Naive thymus-derived CD8-positive, alpha-beta T cell (primary cell): ENCODE measurements at regions not wholly inside any gene's neighbourhood (a gene's known extent, or its start where the extent isn't known, plus 50 kb on each side); places are given as distances from the start of the nearest gene placed in this dataset.

ENCODE experiments used
- ATAC-seq, 2 donors: fragments of 150-1000 bp; cut with Tn5 transposase in 1 of 2; sonication (Bioruptor Pico), chemical (Tn5 transposase) in 1 of 2; 1 replicate in 1 of 2; 2 replicates in 1 of 2; pipeline ENCODE4 v1.10.0; 2021; ENCODE audit warnings: mild to moderate bottlenecking in 2 of 2, moderate library complexity in 2 of 2
- POLR2A ChIA-PET: fragments of 350-600 bp; sonication (Branson Sonifier 250); formaldehyde crosslinking; loops from one replicate; lab custom pipeline; 2021; ENCODE audit warnings: antibody characterized with exemption; lab: Charles Lee
- DNase-seq, 10 donors: peaks; one replicate each; pipeline versions ENCODE4 v3.0.0 to v3.0.0-alpha.2; 2020 to 2022
- H3K27ac Mint-ChIP-seq, 10 donors: one replicate each; pipeline ENCODE4 v1.8.0; 2020 to 2022; ENCODE audit warnings: mild to moderate bottlenecking in 10 of 10, mixed read lengths in 10 of 10, moderate library complexity in 4 of 10, inconsistent platforms in 1 of 10
- H3K27me3 Mint-ChIP-seq, 5 donors: one replicate each; pipeline ENCODE4 v1.8.0; 2021 to 2022; ENCODE audit warnings: mixed read lengths in 5 of 5
- H3K36me3 Mint-ChIP-seq, 3 donors: one replicate each; pipeline ENCODE4 v1.8.0; 2020 to 2022; ENCODE audit warnings: mixed read lengths in 3 of 3, mild to moderate bottlenecking in 2 of 3, inconsistent platforms in 1 of 3
- H3K4me1 Mint-ChIP-seq, 4 donors: one replicate each; pipeline ENCODE4 v1.8.0; 2021 to 2022; ENCODE audit warnings: mixed read lengths in 4 of 4
- H3K4me3 Mint-ChIP-seq, 10 donors: one replicate each; pipeline ENCODE4 v1.8.0; 2020 to 2022; ENCODE audit warnings: mild to moderate bottlenecking in 10 of 10, mixed read lengths in 10 of 10, moderate library complexity in 6 of 10, inconsistent platforms in 1 of 10
- H3K9me3 Mint-ChIP-seq, 9 donors: one replicate each; pipeline ENCODE4 v1.8.0; 2020 to 2022; ENCODE audit warnings: mixed read lengths in 9 of 9, mild to moderate bottlenecking in 3 of 9, inconsistent platforms in 1 of 9, moderate library complexity in 1 of 9

DNA sequence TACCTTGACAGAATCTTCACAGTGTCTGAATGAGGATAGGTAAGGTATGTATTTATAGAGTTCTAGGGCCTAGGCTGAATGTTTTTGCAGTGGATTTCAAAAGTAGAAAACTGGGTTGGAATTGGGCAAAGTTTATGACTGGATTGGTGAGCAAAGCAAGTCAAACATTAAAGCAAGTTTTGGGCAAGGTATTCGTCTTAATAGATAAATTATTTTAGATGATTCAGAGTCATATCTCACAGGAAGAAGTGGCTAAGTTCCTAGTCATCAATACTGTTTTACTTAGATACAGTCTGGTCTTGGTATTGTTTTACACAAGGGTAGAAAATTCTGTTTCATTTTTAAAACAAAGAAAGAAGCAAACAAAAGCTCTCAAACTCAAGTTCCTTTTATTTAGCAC, 284.1 kb upstream of the EPHA7 start:
- Mint-ChIP-seq H3K27ac (no peak overlapping the region), H3K4me3 (no peak overlapping the region), H3K4me1 (no peaks in the 10 kb centered on the region), H3K27me3 (no peaks in the 10 kb centered on the region), H3K9me3 (peaks cover 2 to 34% (median 14%) of the 10 kb centered on the region in 9 donors), H3K36me3 (peaks cover 0 to 3% (median 0%) of the 10 kb centered on the region in 3 donors)
- POLR2A ChIA-PET: no interaction called here
- DNase-seq (no peak), ATAC-seq (no peak)

- Mint-ChIP-seq H3K4me1 (no peaks in the 10 kb centered on the region), H3K36me3 (no peaks in the 10 kb centered on the region), H3K4me3 (no peak overlapping the region), H3K27me3 (no peaks in the 10 kb centered on the region), H3K9me3 (peaks cover 0 to 27% (median 8%) of the 10 kb centered on the region in 9 donors), H3K27ac (no peak overlapping the region)
- POLR2A ChIA-PET: no interaction called here
- DNase-seq (no peak), ATAC-seq (no peak)
These were observed 282.2 kb upstream of the EPHA7 start for GRCh38 chr6:93701526-93701925.

GRCh38 chr6:93685494-93685893, 266.1 kb upstream of the EPHA7 start:
- Mint-ChIP-seq H3K36me3 (no peaks in the 10 kb centered on the region), H3K27ac (no peak overlapping the region), H3K27me3 (no peaks in the 10 kb centered on the region), H3K4me1 (no peaks in the 10 kb centered on the region), H3K9me3 (peaks cover 4 to 18% (median 10%) of the 10 kb centered on the region in 9 donors), H3K4me3 (no peak overlapping the region)
- POLR2A ChIA-PET: no interaction called here
- DNase-seq: no peak
- no peak for ATAC-seq

DNA sequence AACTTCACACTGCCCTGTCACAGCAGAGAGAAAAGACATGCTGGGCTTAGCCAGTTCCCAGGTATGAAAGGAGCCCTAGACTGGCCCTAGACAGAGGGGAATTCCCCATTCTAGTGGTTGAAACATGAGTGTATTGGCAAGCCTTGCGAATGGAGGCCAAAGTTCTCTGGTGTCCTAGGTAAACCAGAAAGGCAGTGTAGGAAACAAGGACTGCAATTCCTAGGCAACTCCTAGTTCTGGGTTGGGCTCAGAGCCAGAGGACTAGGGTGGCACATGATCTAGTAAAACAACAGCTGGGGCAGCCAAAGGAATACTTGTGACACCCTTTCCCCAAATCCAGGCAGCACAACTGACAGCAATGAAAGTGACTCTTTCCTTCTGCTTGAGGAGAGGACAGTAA, 265.0 kb upstream of the EPHA7 start:
- H3K4me3 Mint-ChIP-seq: no peak overlapping the region
- ATAC-seq (no peak), DNase-seq (no peak)
- no peak overlapping the region for H3K27ac Mint-ChIP-seq
- no peaks in the 10 kb centered on the region for H3K36me3 Mint-ChIP-seq
- no peaks in the 10 kb centered on the region for H3K4me1 Mint-ChIP-seq
- peaks cover 4 to 18% (median 10%) of the 10 kb centered on the region in 9 donors for H3K9me3 Mint-ChIP-seq
- POLR2A ChIA-PET: no interaction called here
- no peaks in the 10 kb centered on the region for H3K27me3 Mint-ChIP-seq

DNA sequence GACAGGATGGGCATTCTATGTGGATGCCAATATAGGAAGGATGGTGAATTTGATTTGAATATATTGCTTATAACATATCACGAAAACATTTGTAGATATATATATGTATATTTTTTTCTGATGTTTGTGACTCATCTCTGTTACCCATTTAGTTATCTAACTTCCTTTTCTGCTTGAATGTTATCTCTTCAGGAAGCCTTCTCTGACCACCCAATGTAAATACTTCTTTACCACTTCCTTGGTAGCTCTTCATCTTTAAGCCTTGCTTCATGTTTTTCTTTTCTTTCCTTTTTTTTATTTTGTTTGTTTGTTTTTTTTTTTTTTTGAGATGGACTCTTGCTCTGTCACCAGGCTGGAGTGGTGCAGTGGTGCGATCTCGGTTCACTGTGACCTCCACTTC, 260.5 kb upstream of the EPHA7 start:
- Mint-ChIP-seq H3K9me3 (peaks cover 4 to 15% (median 6%) of the 10 kb centered on the region in 9 donors), H3K4me1 (no peaks in the 10 kb centered on the region), H3K4me3 (no peak overlapping the region), H3K36me3 (no peaks in the 10 kb centered on the region), H3K27ac (no peak overlapping the region), H3K27me3 (no peaks in the 10 kb centered on the region)
- no peak for DNase-seq
- POLR2A ChIA-PET: no interaction called here
- no peak for ATAC-seq

DNA sequence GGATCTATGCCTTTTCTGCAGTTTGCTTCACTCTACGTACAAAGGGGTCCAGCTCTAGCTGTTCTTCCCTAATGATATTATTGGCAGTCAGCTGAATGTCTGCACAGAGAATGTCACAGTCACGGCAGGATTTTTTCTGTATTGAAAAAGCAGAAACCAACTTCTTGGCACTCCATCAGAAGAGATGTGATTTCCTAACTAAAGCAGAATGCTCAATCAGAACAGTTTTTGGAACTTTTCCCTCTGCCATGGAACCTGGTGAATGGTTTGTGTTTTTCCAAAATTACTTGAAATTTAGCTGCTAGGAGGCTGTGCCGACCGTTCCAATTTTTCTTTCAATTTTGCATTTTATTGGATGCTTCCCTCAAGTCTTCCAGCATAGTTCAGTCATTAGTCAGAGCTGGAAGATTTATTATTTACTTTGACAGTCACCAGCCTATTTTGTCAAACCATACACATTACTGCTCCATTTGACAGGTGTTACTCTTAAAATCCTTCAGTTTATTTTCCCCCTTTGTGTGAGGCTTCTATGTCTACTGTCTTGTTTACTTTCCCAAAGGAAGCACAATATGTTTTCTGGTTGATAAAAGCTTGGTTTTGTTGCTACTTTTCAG, 259.6 kb upstream of the EPHA7 start:
- Mint-ChIP-seq H3K4me3 (no peak overlapping the region), H3K27ac (no peak overlapping the region), H3K36me3 (no peaks in the 10 kb centered on the region), H3K27me3 (no peaks in the 10 kb centered on the region), H3K9me3 (peaks cover 0 to 13% (median 5%) of the 10 kb centered on the region in 9 donors), H3K4me1 (no peaks in the 10 kb centered on the region)
- POLR2A ChIA-PET: no interaction called here
- DNase-seq: no peak
- no peak for ATAC-seq

- H3K27ac Mint-ChIP-seq: no peak overlapping the region
- H3K4me3 Mint-ChIP-seq: no peak overlapping the region
- no peaks in the 10 kb centered on the region for H3K36me3 Mint-ChIP-seq
- no peaks in the 10 kb centered on the region for H3K4me1 Mint-ChIP-seq
- POLR2A ChIA-PET: no interaction called here
- DNase-seq: no peak
- H3K9me3 Mint-ChIP-seq: peaks cover 0 to 9% (median 2%) of the 10 kb centered on the region in 9 donors
- H3K27me3 Mint-ChIP-seq: no peaks in the 10 kb centered on the region
- no peak for ATAC-seq
These were observed 258.1 kb upstream of the EPHA7 start for GRCh38 chr6:93677264-93677965.

GRCh38 chr6:93676581-93676980, 257.2 kb upstream of the EPHA7 start:
- Mint-ChIP-seq H3K36me3 (no peaks in the 10 kb centered on the region), H3K4me1 (no peaks in the 10 kb centered on the region), H3K27me3 (no peaks in the 10 kb centered on the region), H3K27ac (no peak overlapping the region), H3K9me3 (peaks cover 0 to 4% (median under 1%) of the 10 kb centered on the region in 9 donors), H3K4me3 (no peak overlapping the region)
- POLR2A ChIA-PET: no interaction called here
- no peak for ATAC-seq
- no peak for DNase-seq

DNA sequence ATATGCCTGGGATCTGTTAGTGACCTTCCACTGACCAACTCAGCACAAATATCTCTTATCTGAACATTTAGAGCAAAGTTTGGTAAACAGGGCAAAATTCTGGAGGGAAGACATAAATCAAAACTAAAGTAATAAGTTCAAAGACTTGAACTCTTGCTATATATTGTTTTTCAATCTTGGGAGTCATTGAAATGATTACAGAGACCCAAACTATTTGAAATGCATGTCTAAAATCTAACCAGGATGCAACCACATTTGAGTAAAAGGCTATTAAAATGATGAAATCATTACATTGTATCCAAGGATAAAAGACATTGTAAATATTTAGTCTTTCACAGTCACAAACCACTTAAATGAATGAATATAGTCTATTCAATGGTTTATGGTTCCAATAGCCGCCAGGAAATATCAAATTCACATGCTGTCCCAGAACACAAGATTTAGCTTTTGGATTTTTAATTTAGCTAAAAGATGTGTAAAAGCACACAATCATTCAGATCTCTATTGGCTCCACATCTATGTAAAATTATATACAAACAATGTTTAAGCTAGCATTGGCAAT, 256.6 kb upstream of the EPHA7 start:
- POLR2A ChIA-PET: no interaction called here

DNA sequence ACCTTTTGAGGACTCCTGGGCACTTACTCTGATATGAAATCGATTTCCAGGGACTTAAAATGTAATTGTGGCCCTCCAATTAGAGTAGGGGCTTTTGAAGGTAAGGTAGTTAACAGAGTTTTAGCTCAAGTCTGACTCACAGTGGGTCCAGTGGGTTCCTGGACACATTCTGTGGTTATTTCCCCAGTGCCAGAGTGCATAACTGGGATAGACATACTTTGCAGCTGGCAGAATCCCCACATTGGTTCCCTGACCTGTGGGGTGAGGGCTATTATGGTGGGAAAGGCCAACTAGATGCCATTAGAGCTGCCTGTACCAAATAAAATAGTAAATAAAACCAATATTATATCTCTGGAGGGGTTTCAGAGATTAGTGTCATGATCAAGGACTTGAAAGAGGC, 243.8 kb upstream of the EPHA7 start:
- Mint-ChIP-seq H3K27ac (no peak overlapping the region), H3K4me1 (no peaks in the 10 kb centered on the region), H3K9me3 (peaks cover 0 to 23% (median 8%) of the 10 kb centered on the region in 9 donors), H3K4me3 (no peak overlapping the region), H3K27me3 (no peaks in the 10 kb centered on the region), H3K36me3 (no peaks in the 10 kb centered on the region)
- DNase-seq (no peak), ATAC-seq (no peak)
- POLR2A ChIA-PET: no interaction called here

More for the DNA sequence above, 256.6 kb upstream of the EPHA7 start:
- no peak overlapping the region for H3K27ac Mint-ChIP-seq
- H3K9me3 Mint-ChIP-seq: peaks cover 0 to 4% (median 0%) of the 10 kb centered on the region in 9 donors
- ATAC-seq (no peak), DNase-seq (no peak)
- no peaks in the 10 kb centered on the region for H3K27me3 Mint-ChIP-seq
- no peak overlapping the region for H3K4me3 Mint-ChIP-seq
- no peaks in the 10 kb centered on the region for H3K36me3 Mint-ChIP-seq
- no peaks in the 10 kb centered on the region for H3K4me1 Mint-ChIP-seq

- Mint-ChIP-seq H3K36me3 (no peaks in the 10 kb centered on the region), H3K9me3 (peaks cover 4 to 33% (median 7%) of the 10 kb centered on the region in 9 donors), H3K4me1 (no peaks in the 10 kb centered on the region), H3K27ac (no peak overlapping the region), H3K27me3 (no peaks in the 10 kb centered on the region), H3K4me3 (no peak overlapping the region)
- ATAC-seq: no peak
- no peak for DNase-seq
- POLR2A ChIA-PET: no interaction called here
These were observed 235.2 kb upstream of the EPHA7 start for GRCh38 chr6:93654548-93654947.

- no peaks in the 10 kb centered on the region for H3K27me3 Mint-ChIP-seq
- H3K36me3 Mint-ChIP-seq: no peaks in the 10 kb centered on the region
- POLR2A ChIA-PET: no interaction called here
- no peak for ATAC-seq
- H3K27ac Mint-ChIP-seq: no peak overlapping the region
- H3K4me1 Mint-ChIP-seq: no peaks in the 10 kb centered on the region
- H3K4me3 Mint-ChIP-seq: no peak overlapping the region
- DNase-seq: no peak
- peaks cover 0 to 25% (median 7%) of the 10 kb centered on the region in 9 donors for H3K9me3 Mint-ChIP-seq
These were observed 225.3 kb upstream of the EPHA7 start for GRCh38 chr6:93644611-93645010.

DNA sequence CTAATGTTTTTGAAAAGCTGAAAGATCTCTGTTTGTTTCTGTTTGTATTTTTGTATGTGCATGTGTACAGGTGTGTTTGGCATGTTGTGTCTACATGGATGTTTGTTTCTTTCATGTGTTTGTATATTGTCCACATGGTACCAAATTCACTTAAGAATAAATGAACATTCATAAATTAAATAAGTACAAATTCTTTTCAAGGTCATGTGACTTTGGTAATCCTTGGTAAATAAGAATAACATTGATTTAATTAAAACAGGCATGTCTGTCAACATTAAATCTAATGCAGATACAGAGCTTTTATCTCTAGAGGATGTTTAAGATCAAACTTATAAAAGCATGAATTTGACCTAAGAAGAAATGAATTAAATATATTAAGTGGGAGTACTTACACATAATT, 219.8 kb upstream of the EPHA7 start:
- Mint-ChIP-seq H3K36me3 (no peaks in the 10 kb centered on the region), H3K4me1 (no peaks in the 10 kb centered on the region)

More for the DNA sequence above, 219.8 kb upstream of the EPHA7 start:
- ATAC-seq: no peak
- H3K4me3 Mint-ChIP-seq: no peak overlapping the region
- no peak for DNase-seq
- H3K27me3 Mint-ChIP-seq: no peaks in the 10 kb centered on the region
- H3K27ac Mint-ChIP-seq: no peak overlapping the region
- peaks cover 0 to 15% (median 1%) of the 10 kb centered on the region in 9 donors for H3K9me3 Mint-ChIP-seq
- POLR2A ChIA-PET: no interaction called here
